HAP-1 (cell line): ENCODE measurements at regions not wholly inside any gene's neighbourhood (a gene's known extent, or its start where the extent isn't known, plus 50 kb on each side); places are given as distances from the start of the nearest gene placed in this dataset.

Experiments used
- DNase-seq, 2 experiments: peaks; one replicate each; pipeline ENCODE4 v3.0.0-alpha.2; 2016 to 2020; ENCODE audit warnings: low spot score in 2 of 2
- H3K27me3 ChIP-seq: fragments of 250-450 bp; sonication (Bioruptor Pico); 2 replicates; pipeline ENCODE4 v1.5.1; 2020; ENCODE audit warnings: low read depth, mild to moderate bottlenecking, moderate library complexity
- H3K36me3 ChIP-seq: fragments of 250-450 bp; sonication (Bioruptor Pico); replicated peaks from 2 replicates; pipeline ENCODE4 v1.5.1; 2020; ENCODE audit warnings: mild to moderate bottlenecking
- H3K4me1 ChIP-seq: fragments of 250-450 bp; sonication (Bioruptor Pico); 2 replicates; pipeline ENCODE4 v1.5.1; 2020; ENCODE audit warnings: mild to moderate bottlenecking
- H3K4me3 ChIP-seq: fragments of 250-450 bp; sonication (Bioruptor Pico); 2 replicates; pipeline ENCODE4 v1.5.1; 2020; ENCODE audit warnings: mild to moderate bottlenecking, moderate library complexity
- H3K9me3 ChIP-seq: fragments of 250-450 bp; sonication (Bioruptor Pico); 2 replicates; pipeline ENCODE4 v1.5.1; 2020; ENCODE audit warnings: mild to moderate bottlenecking, moderate library complexity
- in situ Hi-C: fragments of 300-500 bp; cut with MboI; formaldehyde crosslinking; loops from 3 replicates; pipeline ENCODE4 v1.14.3; 2020; ENCODE audit warnings: low sequenced_read_pairs, inconsistent platforms, mixed read lengths

- no peak for DNase-seq
- H3K4me3 ChIP-seq: no peak overlapping the region
- no peaks in the 10 kb centered on the region for H3K36me3 ChIP-seq
- H3K9me3 ChIP-seq: no peaks in the 10 kb centered on the region
- H3K27me3 ChIP-seq: no peaks in the 10 kb centered on the region
- in situ Hi-C loops: loop anchor here (25.0 kb wide), 1 partner anchor 194 kb away; no protein-coding TSS in a partner anchor
- no peaks in the 10 kb centered on the region for H3K4me1 ChIP-seq
Measured at GRCh38 chr2:189281201-189281600, 101.6 kb upstream of the COL5A2 start.

GRCh38 chr2:189285349-189285748, 105.8 kb upstream of the COL5A2 start:
- Histone ChIP-seq H3K36me3 (no peaks in the 10 kb centered on the region), H3K4me3 (no peak overlapping the region), H3K27me3 (no peaks in the 10 kb centered on the region), H3K4me1 (peaks cover 18% of the 10 kb centered on the region), H3K9me3 (peaks cover 4% of the 10 kb centered on the region)
- no peak for DNase-seq
- in situ Hi-C loops: loop anchor here (25.0 kb wide), 1 partner anchor 198 kb away; no protein-coding TSS in a partner anchor

GRCh38 chr2:189285962-189286645, 106.5 kb upstream of the COL5A2 start:
- H3K4me1 ChIP-seq: peaks cover 18% of the 10 kb centered on the region
- DNase-seq: no peak
- no peak overlapping the region for H3K4me3 ChIP-seq
- in situ Hi-C loops: loop anchor here (25.0 kb wide), 1 partner anchor 199 kb away; no protein-coding TSS in a partner anchor
- H3K9me3 ChIP-seq: peaks cover 4% of the 10 kb centered on the region
- H3K27me3 ChIP-seq: no peaks in the 10 kb centered on the region
- H3K36me3 ChIP-seq: no peaks in the 10 kb centered on the region

GRCh38 chr2:189287363-189287762, 107.8 kb upstream of the COL5A2 start:
- peaks cover 4% of the 10 kb centered on the region for H3K9me3 ChIP-seq
- no peaks in the 10 kb centered on the region for H3K27me3 ChIP-seq
- in situ Hi-C loops: loop anchor here (25.0 kb wide), 1 partner anchor 200 kb away; no protein-coding TSS in a partner anchor
- H3K4me3 ChIP-seq: no peak overlapping the region
- peaks cover 18% of the 10 kb centered on the region for H3K4me1 ChIP-seq
- peak in 1 of 2 experiments; percentile 10 for DNase-seq
- no peaks in the 10 kb centered on the region for H3K36me3 ChIP-seq

- peaks cover 4% of the 10 kb centered on the region for H3K9me3 ChIP-seq
- DNase-seq: peak; percentile 13 to 98
- no peaks in the 10 kb centered on the region for H3K36me3 ChIP-seq
- peaks cover 18% of the 10 kb centered on the region for H3K4me1 ChIP-seq
- H3K4me3 ChIP-seq: no peak overlapping the region
- in situ Hi-C loops: loop anchor here (25.0 kb wide), 1 partner anchor 201 kb away; no protein-coding TSS in a partner anchor
- no peaks in the 10 kb centered on the region for H3K27me3 ChIP-seq
Measured at GRCh38 chr2:189287982-189288521, 108.5 kb upstream of the COL5A2 start.

- H3K9me3 ChIP-seq: peaks cover 4% of the 10 kb centered on the region
- H3K4me3 ChIP-seq: no peak overlapping the region
- DNase-seq: no peak
- H3K4me1 ChIP-seq: peaks cover 17% of the 10 kb centered on the region
- no peaks in the 10 kb centered on the region for H3K36me3 ChIP-seq
- in situ Hi-C loops: loop anchor here (25.0 kb wide), 1 partner anchor 204 kb away; no protein-coding TSS in a partner anchor
- no peaks in the 10 kb centered on the region for H3K27me3 ChIP-seq
Measured at GRCh38 chr2:189291460-189291859, 111.9 kb upstream of the COL5A2 start.

GRCh38 chr2:189293164-189293563, 113.6 kb upstream of the COL5A2 start:
- Histone ChIP-seq H3K36me3 (no peaks in the 10 kb centered on the region), H3K9me3 (peaks cover 4% of the 10 kb centered on the region), H3K27me3 (no peaks in the 10 kb centered on the region), H3K4me1 (peaks cover 4% of the 10 kb centered on the region; the same call in 1 of the 2 replicates), H3K4me3 (no peak overlapping the region)
- in situ Hi-C loops: loop anchor here (25.0 kb wide), 1 partner anchor 206 kb away; no protein-coding TSS in a partner anchor
- no peak for DNase-seq

GRCh38 chr2:189297446-189297845, 117.9 kb upstream of the COL5A2 start:
- Histone ChIP-seq H3K27me3 (no peaks in the 10 kb centered on the region), H3K4me1 (no peaks in the 10 kb centered on the region), H3K9me3 (no peaks in the 10 kb centered on the region), H3K4me3 (no peak overlapping the region), H3K36me3 (no peaks in the 10 kb centered on the region)
- no peak for DNase-seq
- in situ Hi-C loops: loop anchor here (25.0 kb wide), 1 partner anchor 210 kb away; no protein-coding TSS in a partner anchor

- in situ Hi-C loops: loop anchor here (25.0 kb wide), 1 partner anchor 211 kb away; no protein-coding TSS in a partner anchor
- H3K4me3 ChIP-seq: no peak overlapping the region
- no peak for DNase-seq
- no peaks in the 10 kb centered on the region for H3K4me1 ChIP-seq
- H3K27me3 ChIP-seq: no peaks in the 10 kb centered on the region
- H3K9me3 ChIP-seq: no peaks in the 10 kb centered on the region
- no peaks in the 10 kb centered on the region for H3K36me3 ChIP-seq
Measured at GRCh38 chr2:189298038-189298437, 118.5 kb upstream of the COL5A2 start.

- Histone ChIP-seq H3K4me1 (no peaks in the 10 kb centered on the region), H3K4me3 (no peak overlapping the region), H3K9me3 (no peaks in the 10 kb centered on the region), H3K36me3 (no peaks in the 10 kb centered on the region), H3K27me3 (no peaks in the 10 kb centered on the region)
- in situ Hi-C loops: loop anchor here (25.0 kb wide), 1 partner anchor 211 kb away; no protein-coding TSS in a partner anchor
- DNase-seq: no peak
Measured at GRCh38 chr2:189298481-189298880, 118.9 kb upstream of the COL5A2 start.

- Histone ChIP-seq H3K27me3 (no peaks in the 10 kb centered on the region), H3K9me3 (no peaks in the 10 kb centered on the region), H3K4me1 (no peaks in the 10 kb centered on the region), H3K36me3 (no peaks in the 10 kb centered on the region), H3K4me3 (no peak overlapping the region)
- in situ Hi-C loops: loop anchor here (25.0 kb wide), 1 partner anchor 213 kb away; no protein-coding TSS in a partner anchor
- DNase-seq: no peak
Measured at GRCh38 chr2:189299974-189300373, 120.4 kb upstream of the COL5A2 start.

GRCh38 chr2:189300916-189301315, 121.4 kb upstream of the COL5A2 start:
- DNase-seq: no peak
- Histone ChIP-seq H3K4me1 (no peaks in the 10 kb centered on the region), H3K36me3 (no peaks in the 10 kb centered on the region), H3K27me3 (no peaks in the 10 kb centered on the region), H3K9me3 (no peaks in the 10 kb centered on the region), H3K4me3 (no peak overlapping the region)
- in situ Hi-C loops: no loop called here

GRCh38 chr2:189302274-189302948, 122.8 kb upstream of the COL5A2 start:
- Histone ChIP-seq H3K4me1 (no peaks in the 10 kb centered on the region), H3K36me3 (no peaks in the 10 kb centered on the region), H3K9me3 (no peaks in the 10 kb centered on the region), H3K27me3 (no peaks in the 10 kb centered on the region), H3K4me3 (no peak overlapping the region)
- in situ Hi-C loops: no loop called here
- no peak for DNase-seq

GRCh38 chr2:189304360-189304759, 124.8 kb upstream of the COL5A2 start:
- no peaks in the 10 kb centered on the region for H3K36me3 ChIP-seq
- DNase-seq: no peak
- H3K4me3 ChIP-seq: no peak overlapping the region
- no peaks in the 10 kb centered on the region for H3K4me1 ChIP-seq
- in situ Hi-C loops: no loop called here
- H3K9me3 ChIP-seq: no peaks in the 10 kb centered on the region
- H3K27me3 ChIP-seq: no peaks in the 10 kb centered on the region
